ENCODE measurements at regions not wholly inside any gene's neighbourhood (a gene's known extent, or its start where the extent isn't known, plus 50 kb on each side); places are given as distances from the start of the nearest gene placed in this dataset.

DNA sequence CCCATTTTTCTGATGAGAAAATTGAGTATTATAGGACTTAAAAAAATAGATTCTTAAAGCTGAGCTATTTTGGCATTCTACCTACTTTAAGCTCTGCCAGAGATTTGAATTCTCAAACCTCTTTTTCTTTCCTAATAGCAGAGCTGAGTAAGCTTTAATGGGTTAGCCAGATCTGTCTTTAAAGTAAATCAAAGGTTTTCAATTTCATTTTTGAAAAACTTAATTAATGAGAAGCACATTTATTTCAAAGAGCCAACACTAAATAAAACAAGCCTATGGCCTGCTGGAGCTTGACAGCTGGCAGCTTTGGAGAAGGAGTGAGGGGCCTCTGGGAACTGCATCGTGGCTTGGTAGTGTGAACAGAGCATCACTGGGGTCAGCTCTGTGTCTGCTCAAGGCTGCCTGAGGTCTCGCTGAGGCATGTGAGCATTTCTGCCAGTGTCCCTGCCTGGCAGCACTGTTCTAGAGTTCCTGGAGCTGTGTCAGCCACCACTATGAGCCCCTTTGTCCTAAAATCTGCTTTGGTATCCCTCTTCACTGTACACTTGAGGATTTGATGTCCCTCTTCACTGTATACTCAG lies 50.4 kb upstream of the PRSS23 start:
- no peak for TF ChIP-seq CTCF (IDR thresholded peaks at IDR 0.05)
- no peak for TF ChIP-seq POLR2AphosphoS5 (IDR thresholded peaks at IDR 0.05)

All from breast epithelium (tissue), 3 donors.